NCI-H2081 treated with DMSO at 0.1 percent for 48 hours (cell line): ENCODE measurements at regions not wholly inside any gene's neighbourhood (a gene's known extent, or its start where the extent isn't known, plus 50 kb on each side); places are given as distances from the start of the nearest gene placed in this dataset.
"Not testable (repeated sequence)": the region's sequence is repeated elsewhere in the genome, so short reads cannot be mapped to it uniquely, and the experiment has no call there.

Experiments used
- DNase-seq: peaks from one replicate; lab custom pipeline; 2025; lab: John Stamatoyannopoulos, UW

- DNase-seq, result no peak
These were observed 274.4 kb upstream of the CHAC2 start for GRCh38 chr2:53493210-53493609.

- DNase-seq, result no peak
These were observed 276.9 kb upstream of the CHAC2 start for GRCh38 chr2:53490659-53491058.

- DNase-seq, result not testable (repeated sequence)
These were observed 281.3 kb upstream of the CHAC2 start for GRCh38 chr2:53486185-53486899.

- DNase-seq, result no peak
These were observed 282.4 kb upstream of the CHAC2 start for GRCh38 chr2:53485021-53485728.

GRCh38 chr2:53484531-53484930 lies 283.1 kb upstream of the CHAC2 start:
- no peak for DNase-seq

- DNase-seq, result no peak
These were observed 290.1 kb upstream of the CHAC2 start for GRCh38 chr2:53477517-53477916.

- DNase-seq, result no peak
These were observed 290.8 kb upstream of the CHAC2 start for GRCh38 chr2:53476834-53477233.

GRCh38 chr2:53475766-53476165 lies 291.8 kb upstream of the CHAC2 start:
- DNase-seq, result no peak

- DNase-seq, result no peak
These were observed 292.3 kb upstream of the CHAC2 start for GRCh38 chr2:53475321-53475720.

GRCh38 chr2:53474914-53475313 lies 292.7 kb upstream of the CHAC2 start:
- no peak for DNase-seq

- DNase-seq, result no peak
These were observed 293.8 kb upstream of the CHAC2 start for GRCh38 chr2:53473775-53474311.

GRCh38 chr2:53473236-53473635 lies 294.4 kb upstream of the CHAC2 start:
- DNase-seq, result no peak

GRCh38 chr2:53467467-53468180 lies 300.0 kb upstream of the CHAC2 start:
- DNase-seq, result no peak

GRCh38 chr2:53463806-53464726 lies 303.5 kb upstream of the CHAC2 start:
- no peak for DNase-seq

GRCh38 chr2:53460937-53461336 lies 306.7 kb upstream of the CHAC2 start:
- DNase-seq, result no peak

- no peak for DNase-seq
These were observed 307.3 kb upstream of the CHAC2 start for GRCh38 chr2:53460347-53460746.

- no peak for DNase-seq
These were observed 312.5 kb upstream of the CHAC2 start for GRCh38 chr2:53455094-53455493.

- no peak for DNase-seq
These were observed 314.5 kb upstream of the CHAC2 start for GRCh38 chr2:53452957-53453748.

GRCh38 chr2:53452400-53452799 lies 315.2 kb upstream of the CHAC2 start:
- DNase-seq, result no peak

- no peak for DNase-seq
These were observed 316.7 kb upstream of the CHAC2 start for GRCh38 chr2:53450923-53451322.

- DNase-seq, result no peak
These were observed 319.0 kb upstream of the CHAC2 start for GRCh38 chr2:53448591-53448990.
